Glutamatergic neuron (in vitro differentiated cells): ENCODE measurements at regions not wholly inside any gene's neighbourhood (a gene's known extent, or its start where the extent isn't known, plus 50 kb on each side); places are given as distances from the start of the nearest gene placed in this dataset.
A peak's percentile ranks its signal among the peaks of the same experiment; 100 is the strongest.

Experiments
- DNase-seq: peaks from one replicate; pipeline ENCODE4 v3.0.0; 2022
- H3K27ac Mint-ChIP-seq: one replicate; pipeline ENCODE4 v1.8.0; 2020; ENCODE audit warnings: mild to moderate bottlenecking, mixed read lengths, inconsistent platforms; ENCODE audit not compliant: unreplicated experiment
- H3K27me3 Mint-ChIP-seq: one replicate; pipeline ENCODE4 v1.8.0; 2020; ENCODE audit warnings: mild to moderate bottlenecking, moderate library complexity, mixed read lengths, inconsistent platforms; ENCODE audit not compliant: unreplicated experiment
- H3K36me3 Mint-ChIP-seq: one replicate; pipeline ENCODE4 v1.8.0; 2020; ENCODE audit warnings: mild to moderate bottlenecking, mixed read lengths, inconsistent platforms; ENCODE audit not compliant: unreplicated experiment
- H3K4me1 Mint-ChIP-seq: one replicate; pipeline ENCODE4 v1.8.0; 2020; ENCODE audit warnings: mild to moderate bottlenecking, low read depth, mixed read lengths, inconsistent platforms; ENCODE audit not compliant: unreplicated experiment
- H3K4me3 Mint-ChIP-seq: one replicate; pipeline ENCODE4 v1.8.0; 2020; ENCODE audit warnings: mild to moderate bottlenecking, mixed read lengths, inconsistent platforms; ENCODE audit not compliant: unreplicated experiment
- H3K9me3 Mint-ChIP-seq: one replicate; pipeline ENCODE4 v1.8.0; 2020; ENCODE audit warnings: mild to moderate bottlenecking, moderate library complexity, mixed read lengths, inconsistent platforms; ENCODE audit not compliant: unreplicated experiment
- CTCF ChIP-seq: fragments of 200-600 bp; sonication (generic); IDR thresholded peaks from one replicate; pipeline ENCODE4 v1.5.0; 2021; ENCODE audit not compliant: partially characterized antibody, unreplicated experiment

DNA sequence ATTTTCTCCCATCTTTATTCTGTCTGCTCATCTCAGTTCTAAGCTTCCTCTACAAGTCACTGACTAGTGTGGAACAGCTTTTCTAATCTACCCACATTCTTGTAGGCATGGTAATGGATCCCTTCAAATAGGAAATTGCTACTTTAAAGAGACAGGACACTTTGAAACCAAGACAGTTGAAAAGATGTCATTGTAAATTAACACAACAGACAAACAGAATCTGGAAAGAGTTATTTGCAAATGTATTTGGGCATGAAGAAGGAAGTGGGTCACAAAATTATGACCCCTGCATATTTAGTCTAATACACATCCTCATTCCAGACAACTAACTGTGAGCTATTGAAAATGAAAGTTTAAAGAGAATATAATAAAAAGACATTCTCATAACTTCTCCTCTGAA is 298.2 kb upstream of the MARCKS start:
- Mint-ChIP-seq H3K36me3 (no peaks in the 10 kb centered on the region), H3K27me3 (peaks cover 6% of the 10 kb centered on the region), H3K27ac (peak overlapping the region; percentile 48), H3K9me3 (no peaks in the 10 kb centered on the region), H3K4me3 (no peak overlapping the region), H3K4me1 (peaks cover 29% of the 10 kb centered on the region)
- no peak for TF ChIP-seq CTCF
- DNase-seq, result no peak

GRCh38 chr6:113560376-113560775 is 296.8 kb upstream of the MARCKS start:
- H3K27ac Mint-ChIP-seq, result no peak overlapping the region
- no peak for DNase-seq
- TF ChIP-seq CTCF, result no peak
- H3K27me3 Mint-ChIP-seq, result peaks cover 12% of the 10 kb centered on the region
- H3K9me3 Mint-ChIP-seq, result peaks cover 12% of the 10 kb centered on the region
- no peaks in the 10 kb centered on the region for H3K36me3 Mint-ChIP-seq
- no peak overlapping the region for H3K4me3 Mint-ChIP-seq
- peaks cover 40% of the 10 kb centered on the region for H3K4me1 Mint-ChIP-seq

DNA sequence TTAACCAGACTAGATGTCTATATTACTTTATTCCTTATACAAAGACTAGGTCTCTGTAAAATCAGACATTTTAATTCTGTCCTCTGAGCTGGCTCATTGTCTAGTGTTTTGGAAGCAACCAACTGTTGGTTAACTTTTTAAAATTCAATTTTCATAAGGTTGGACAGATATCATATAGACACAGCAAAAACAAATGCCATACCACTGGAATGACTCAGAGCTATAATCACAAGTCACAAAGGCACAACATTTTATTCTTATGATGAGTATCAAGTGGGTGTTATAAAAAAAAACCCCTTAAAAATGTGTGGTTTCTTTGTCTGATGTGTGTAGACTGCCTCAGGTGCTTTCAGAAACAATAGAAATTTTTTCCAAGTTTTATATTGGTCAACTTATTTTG is 296.2 kb upstream of the MARCKS start:
- peaks cover 46% of the 10 kb centered on the region for H3K4me1 Mint-ChIP-seq
- no peak overlapping the region for H3K4me3 Mint-ChIP-seq
- TF ChIP-seq CTCF, result no peak
- no peak for DNase-seq
- H3K27me3 Mint-ChIP-seq, result peaks cover 12% of the 10 kb centered on the region
- peaks cover 15% of the 10 kb centered on the region for H3K9me3 Mint-ChIP-seq
- no peaks in the 10 kb centered on the region for H3K36me3 Mint-ChIP-seq
- H3K27ac Mint-ChIP-seq, result no peak overlapping the region

DNA sequence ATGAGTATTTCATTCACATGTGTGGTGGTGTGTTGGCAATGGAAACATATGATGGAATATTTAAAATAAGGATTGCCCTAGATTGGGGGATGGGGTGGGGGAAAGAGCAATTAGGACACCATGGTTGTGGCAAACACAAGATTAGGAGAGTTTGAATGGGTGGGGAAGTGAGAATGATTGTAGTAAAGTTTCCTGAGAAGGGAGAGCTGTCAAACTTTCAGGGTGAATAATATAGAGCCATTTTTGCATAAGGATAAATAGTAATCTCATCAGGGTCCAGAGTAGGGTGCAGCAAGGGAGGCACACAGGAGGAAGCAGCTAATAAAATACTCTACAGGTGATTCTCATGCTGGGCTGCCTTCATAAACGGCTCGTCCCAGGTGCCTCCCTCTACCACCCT is 294.9 kb upstream of the MARCKS start:
- no peak for TF ChIP-seq CTCF
- no peak for DNase-seq
- H3K36me3 Mint-ChIP-seq, result no peaks in the 10 kb centered on the region
- peaks cover 45% of the 10 kb centered on the region for H3K4me1 Mint-ChIP-seq
- H3K27me3 Mint-ChIP-seq, result peaks cover 12% of the 10 kb centered on the region
- H3K27ac Mint-ChIP-seq, result peak overlapping the region; percentile 19
- peaks cover 16% of the 10 kb centered on the region for H3K9me3 Mint-ChIP-seq
- H3K4me3 Mint-ChIP-seq, result no peak overlapping the region

- H3K9me3 Mint-ChIP-seq, result peaks cover 16% of the 10 kb centered on the region
- TF ChIP-seq CTCF, result no peak
- peak overlapping the region; percentile 83 for H3K4me3 Mint-ChIP-seq
- H3K27me3 Mint-ChIP-seq, result peaks cover 12% of the 10 kb centered on the region
- peak; percentile 81 for DNase-seq
- H3K36me3 Mint-ChIP-seq, result no peaks in the 10 kb centered on the region
- H3K4me1 Mint-ChIP-seq, result peaks cover 31% of the 10 kb centered on the region
- peak overlapping the region; percentile 98 for H3K27ac Mint-ChIP-seq
These were observed 292.6 kb upstream of the MARCKS start for GRCh38 chr6:113564371-113565171.
